H1 (cell line): ENCODE measurements at regions not wholly inside any gene's neighbourhood (a gene's known extent, or its start where the extent isn't known, plus 50 kb on each side); places are given as distances from the start of the nearest gene placed in this dataset.

Experiments used
- CTCF ChIA-PET: fragments of 300-600 bp; sonication (Branson Sonifier 250); formaldehyde crosslinking; loops from one replicate; lab custom pipeline; 2021; ENCODE audit not compliant: partially characterized antibody; lab: Charles Lee
- POLR2A ChIA-PET: fragments of 300-600 bp; sonication (Branson Sonifier 250); formaldehyde crosslinking; loops from one replicate; lab custom pipeline; 2021; ENCODE audit warnings: inconsistent platforms; ENCODE audit not compliant: partially characterized antibody; lab: Charles Lee
- DNase-seq, 2 experiments: peaks; one replicate each; pipeline versions ENCODE4 v3.0.0 to v3.0.0-alpha.2; 2010 to 2022; ENCODE audit warnings: low spot score in 2 of 2, low read depth in 1 of 2, mixed read lengths in 1 of 2
- FAIRE-seq: peaks from 2 replicates; lab custom pipeline; 2011; peaks lifted over from hg19 to GRCh38; lab: Jason Lieb, UNC
- H2AFZ ChIP-seq: 2 replicates; pipeline ENCODE4 v1.8.1; 2012; ENCODE audit warnings: low read length, inconsistent platforms
- H2AK5ac ChIP-seq: 2 replicates; pipeline ENCODE4 v1.6.1; 2013; ENCODE audit warnings: low read depth, low read length
- H2BK120ac ChIP-seq: replicated peaks from 2 replicates; pipeline ENCODE3; 2013; ENCODE audit warnings: low read depth, low read length, inconsistent platforms
- H2BK12ac ChIP-seq: 2 replicates; pipeline ENCODE4 v1.6.1; 2013; ENCODE audit warnings: low read depth, low read length
- H2BK15ac ChIP-seq: 2 replicates; pipeline ENCODE4 v1.6.1; 2013; ENCODE audit warnings: low read length
- H2BK20ac ChIP-seq: 2 replicates; pipeline ENCODE4 v1.6.1; 2013; ENCODE audit warnings: low read length
- H2BK5ac ChIP-seq: 2 replicates; pipeline ENCODE4 v1.6.1; 2013; ENCODE audit warnings: low read depth, low read length
- H3K14ac ChIP-seq: 2 replicates; pipeline ENCODE4 v1.6.1; 2013; ENCODE audit warnings: inconsistent platforms; ENCODE audit not compliant: insufficient read length
- H3K18ac ChIP-seq: 2 replicates; pipeline ENCODE4 v1.6.1; 2013; ENCODE audit warnings: low read length; ENCODE audit errors: extremely low read depth
- H3K23ac ChIP-seq: 2 replicates; pipeline ENCODE4 v1.6.1; 2013; ENCODE audit warnings: inconsistent platforms; ENCODE audit not compliant: insufficient read length
- H3K23me2 ChIP-seq: 2 replicates; pipeline ENCODE4 v1.6.1; 2013; ENCODE audit warnings: low read depth, low read length
- H3K27ac ChIP-seq: 2 replicates; pipeline ENCODE4 v1.6.1; 2011; ENCODE audit warnings: low read depth, low read length, inconsistent platforms
- H3K27me3 ChIP-seq, 4 experiments: replicated peaks in 1 of 4; 1 replicate in 1 of 4; 2 replicates in 3 of 4; pipeline versions ENCODE4 v1.6.1 to v1.8.1; 2011 to 2013; ENCODE audit warnings: low read length in 3 of 4, mild to moderate bottlenecking in 3 of 4, inconsistent platforms in 2 of 4, mixed read lengths in 2 of 4, moderate library complexity in 1 of 4; ENCODE audit not compliant: control insufficient read depth in 3 of 4, insufficient read depth in 3 of 4; ENCODE audit errors: extremely low read depth in 1 of 4
- H3K36me3 ChIP-seq, 4 experiments: 2 replicates each; pipeline versions ENCODE4 v1.6.1 to v1.8.1; 2011 to 2013; ENCODE audit warnings: mild to moderate bottlenecking in 4 of 4, low read length in 3 of 4, moderate library complexity in 2 of 4, control low read depth in 1 of 4, inconsistent platforms in 1 of 4; ENCODE audit not compliant: insufficient read depth in 4 of 4, control insufficient read depth in 2 of 4
- H3K4ac ChIP-seq: replicated peaks from 2 replicates; pipeline ENCODE3; 2013; ENCODE audit warnings: low read length, low read depth, mixed read lengths, inconsistent platforms; ENCODE audit not compliant: insufficient read length
- H3K4me1 ChIP-seq, 4 experiments: replicated peaks in 1 of 4; 1 replicate in 1 of 4; 2 replicates in 3 of 4; pipeline versions ENCODE4 v1.6.1 to v1.8.1; 2011 to 2013; ENCODE audit warnings: low read length in 3 of 4, inconsistent platforms in 2 of 4, mixed read lengths in 1 of 4; ENCODE audit not compliant: insufficient read depth in 4 of 4, control insufficient read depth in 3 of 4
- H3K4me2 ChIP-seq, 2 experiments: 2 replicates each; pipeline versions ENCODE4 v1.6.1 to v1.8.1; 2011 to 2013; ENCODE audit warnings: low read depth in 2 of 2, low read length in 2 of 2, control low read depth in 1 of 2, inconsistent platforms in 1 of 2, mild to moderate bottlenecking in 1 of 2; ENCODE audit not compliant: insufficient read depth in 1 of 2
- H3K4me3 ChIP-seq, 4 experiments: fragments of 200-600, 300-600 bp in 1 of 4; sonication (generic), shearing (Covaris generic), sonication (Bioruptor Twin) in 1 of 4; 2 replicates each; pipeline versions ENCODE4 v1.5.1 to v1.8.1; 2011 to 2016; ENCODE audit warnings: low read length in 4 of 4, low read depth in 3 of 4, control low read depth in 2 of 4, inconsistent platforms in 2 of 4, mild to moderate bottlenecking in 2 of 4, mixed read lengths in 1 of 4, moderate library complexity in 1 of 4; ENCODE audit not compliant: insufficient read depth in 2 of 4; ENCODE audit errors: extremely low read depth in 1 of 4
- H3K56ac ChIP-seq: replicated peaks from 2 replicates; pipeline ENCODE3; 2013; ENCODE audit warnings: low read depth, mild to moderate bottlenecking, mixed read lengths, low read length, inconsistent platforms; ENCODE audit not compliant: insufficient read length
- H3K79me1 ChIP-seq: 2 replicates; pipeline ENCODE4 v1.6.1; 2013; ENCODE audit warnings: low read depth, low read length, control low read depth
- H3K79me2 ChIP-seq, 2 experiments: 2 replicates each; pipeline versions ENCODE4 v1.6.1 to v1.8.1; 2012 to 2013; ENCODE audit warnings: low read length in 2 of 2, mild to moderate bottlenecking in 2 of 2, inconsistent platforms in 1 of 2; ENCODE audit not compliant: insufficient read depth in 2 of 2, control insufficient read depth in 1 of 2
- H3K9ac ChIP-seq, 4 experiments: replicated peaks in 1 of 4; 1 replicate in 1 of 4; 2 replicates in 3 of 4; pipeline versions ENCODE4 v1.6.1 to v1.8.1; 2011 to 2013; ENCODE audit warnings: low read depth in 3 of 4, low read length in 3 of 4, control low read depth in 2 of 4, mild to moderate bottlenecking in 2 of 4, moderate library complexity in 2 of 4, inconsistent platforms in 1 of 4; ENCODE audit errors: extremely low read depth in 1 of 4
- H3K9me3 ChIP-seq, 2 experiments: 2 replicates each; pipeline versions ENCODE4 v1.6.1 to v1.8.1; 2012 to 2013; ENCODE audit warnings: mild to moderate bottlenecking in 2 of 2, moderate library complexity in 2 of 2, control low read depth in 1 of 2, inconsistent platforms in 1 of 2, low read depth in 1 of 2, low read length in 1 of 2, mixed read lengths in 1 of 2; ENCODE audit not compliant: insufficient read depth in 2 of 2
- H4K20me1 ChIP-seq, 2 experiments: replicated peaks in 1 of 2; 2 replicates each; pipeline versions ENCODE3 to v1.8.1; 2011 to 2013; ENCODE audit warnings: inconsistent platforms in 2 of 2, low read length in 2 of 2, mild to moderate bottlenecking in 1 of 2; ENCODE audit not compliant: insufficient read depth in 2 of 2, control insufficient read depth in 1 of 2
- H4K5ac ChIP-seq: 2 replicates; pipeline ENCODE4 v1.6.1; 2013; ENCODE audit warnings: low read length, low read depth, mixed read lengths, inconsistent platforms; ENCODE audit not compliant: insufficient read length
- H4K8ac ChIP-seq: 2 replicates; pipeline ENCODE4 v1.8.0; 2013; ENCODE audit warnings: mild to moderate bottlenecking, moderate library complexity, low read length, inconsistent platforms; ENCODE audit not compliant: insufficient read depth; ENCODE audit errors: extremely low read depth
- H4K91ac ChIP-seq: replicated peaks from 2 replicates; pipeline ENCODE3; 2013; ENCODE audit warnings: low read length, mixed read lengths, inconsistent platforms; ENCODE audit not compliant: insufficient read length
- CBX8 ChIP-seq: fragments of 300-800, 300-1000 bp; sonication (generic); IDR thresholded peaks from 2 replicates; pipeline ENCODE4 v1.7.1; 2016; ENCODE audit warnings: low read depth, low read length, borderline replicate concordance
- EP300 ChIP-seq, 2 experiments: IDR thresholded peaks; 1 replicate in 1 of 2; 2 replicates in 1 of 2; pipeline ENCODE4 v1.6.1; 2011 to 2012; ENCODE audit warnings: low read depth in 2 of 2, low read length in 2 of 2, mild to moderate bottlenecking in 2 of 2, borderline replicate concordance in 1 of 2, inconsistent platforms in 1 of 2, moderate library complexity in 1 of 2
- EZH2 ChIP-seq: fragments of 200-600 bp; sonication (generic); IDR thresholded peaks from 2 replicates; pipeline ENCODE4 v1.7.1; 2012; ENCODE audit warnings: low read depth, mild to moderate bottlenecking, moderate library complexity, low read length, inconsistent platforms; ENCODE audit not compliant: severe bottlenecking
- FOSL1 ChIP-seq: IDR thresholded peaks from 2 replicates; pipeline ENCODE4 v1.6.1; 2011; ENCODE audit warnings: mild to moderate bottlenecking, low read depth, low read length, moderate library complexity; ENCODE audit not compliant: insufficient read depth
- HDAC6 ChIP-seq: IDR thresholded peaks from one replicate; pipeline ENCODE4 v1.7.1; 2012; ENCODE audit warnings: low read depth, mild to moderate bottlenecking, inconsistent platforms, low read length, moderate library complexity
- JUND ChIP-seq: IDR thresholded peaks from 2 replicates; pipeline ENCODE4 v1.6.1; 2011; ENCODE audit warnings: mild to moderate bottlenecking, improper control_type of control experiment, low read length
- PHF8 ChIP-seq: fragments of 200-600 bp; sonication (generic); conservative IDR thresholded peaks from 2 replicates; pipeline ENCODE4 v1.7.1; 2012; ENCODE audit warnings: low read depth, mild to moderate bottlenecking, inconsistent platforms, low read length, moderate library complexity
- RXRA ChIP-seq: IDR thresholded peaks from 2 replicates; pipeline ENCODE4 v1.6.1; 2011; ENCODE audit warnings: low read depth, mild to moderate bottlenecking, low read length, moderate library complexity; ENCODE audit not compliant: insufficient read depth
- SIRT6 ChIP-seq: IDR thresholded peaks from one replicate; pipeline ENCODE4 v1.7.1; 2012; ENCODE audit warnings: low read length, inconsistent platforms
- SP2 ChIP-seq: IDR thresholded peaks from 2 replicates; pipeline ENCODE4 v1.6.1; 2012; ENCODE audit warnings: mild to moderate bottlenecking, low read length, inconsistent platforms
- SRF ChIP-seq: IDR thresholded peaks from 2 replicates; pipeline ENCODE4 v1.6.1; 2011; ENCODE audit warnings: mild to moderate bottlenecking, low read depth, low read length, moderate library complexity
- TBP ChIP-seq: IDR thresholded peaks from 2 replicates; pipeline ENCODE4 v1.6.1; 2011; ENCODE audit warnings: low read depth, low read length, improper control_type of control experiment
- WGBS, 2 experiments: shearing (Covaris generic) in 1 of 2; methylation state at CpG; one replicate each; pipeline versions ENCODE4 v1.1.6 to v1.1.7; 2013 to 2015; ENCODE audit warnings: low lambda C conversion rate in 2 of 2, mixed read lengths in 2 of 2, inconsistent platforms in 1 of 2, low coverage in 1 of 2, missing lambda C conversion rate in 1 of 2; ENCODE audit not compliant: insufficient replicate concordance in 2 of 2, insufficient coverage in 1 of 2, insufficient read length in 1 of 2; ENCODE audit errors: extremely low coverage in 1 of 2, missing lambda C conversion rate in 1 of 2; 5-methylcytosine and 5-hydroxymethylcytosine counted together
- TF ChIP-seq, protein P1 (sequence below): IDR thresholded peaks from 2 replicates; pipeline ENCODE4 v1.6.1; 2012; ENCODE audit warnings: low read length, inconsistent platforms

- Histone ChIP-seq H3K27me3 (no peaks in the 10 kb centered on the region), H2AK5ac (no peak overlapping the region), H2AFZ (no peak overlapping the region), H2BK12ac (no peak overlapping the region), H3K79me2 (no peaks in the 10 kb centered on the region), H3K36me3 (no peaks in the 10 kb centered on the region), H3K18ac (no peak overlapping the region), H3K4me3 (no peak overlapping the region), H3K23ac (no peak overlapping the region), H4K8ac (no peak overlapping the region), H2BK5ac (no peak overlapping the region), H3K4ac (no peak overlapping the region), H3K56ac (no peak overlapping the region), H4K20me1 (no peaks in the 10 kb centered on the region), H3K4me1 (peaks cover 0 to 7% (median 2%) of the 10 kb centered on the region in 4 experiments; a peak in 2 of 7 replicates), H3K23me2 (no peaks in the 10 kb centered on the region), H3K9me3 (no peaks in the 10 kb centered on the region), H3K9ac (no peak overlapping the region), H3K14ac (no peak overlapping the region), H2BK120ac (no peak overlapping the region), H3K4me2 (no peak overlapping the region), H2BK15ac (no peak overlapping the region), H4K91ac (no peak overlapping the region), H2BK20ac (no peak overlapping the region), H3K79me1 (no peaks in the 10 kb centered on the region), H3K27ac (no peak overlapping the region), H4K5ac (no peak overlapping the region)
- DNase-seq (no peak), FAIRE-seq (no peak)
- ChIA-PET POLR2A (no interaction called here), CTCF (interaction anchor here (0.5 to 1.4 kb wide), 5 partner anchors 10 to 873 kb away, joined by 3 to 7 read pairs (median 3); no protein-coding TSS in a partner anchor)
- 90% methylated on average over 4 of the region's 4 CpGs; no CpG with 5 or more reads in 1 of the 2 experiments for WGBS, 2 experiments
- TF ChIP-seq EZH2 = no peak
- no peak for TF ChIP-seq JUND
- TF ChIP-seq SIRT6 = no peak
- TF ChIP-seq, protein P1, sequence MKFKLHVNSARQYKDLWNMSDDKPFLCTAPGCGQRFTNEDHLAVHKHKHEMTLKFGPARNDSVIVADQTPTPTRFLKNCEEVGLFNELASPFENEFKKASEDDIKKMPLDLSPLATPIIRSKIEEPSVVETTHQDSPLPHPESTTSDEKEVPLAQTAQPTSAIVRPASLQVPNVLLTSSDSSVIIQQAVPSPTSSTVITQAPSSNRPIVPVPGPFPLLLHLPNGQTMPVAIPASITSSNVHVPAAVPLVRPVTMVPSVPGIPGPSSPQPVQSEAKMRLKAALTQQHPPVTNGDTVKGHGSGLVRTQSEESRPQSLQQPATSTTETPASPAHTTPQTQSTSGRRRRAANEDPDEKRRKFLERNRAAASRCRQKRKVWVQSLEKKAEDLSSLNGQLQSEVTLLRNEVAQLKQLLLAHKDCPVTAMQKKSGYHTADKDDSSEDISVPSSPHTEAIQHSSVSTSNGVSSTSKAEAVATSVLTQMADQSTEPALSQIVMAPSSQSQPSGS = no peak
- no peak for TF ChIP-seq FOSL1
- no peak for TF ChIP-seq PHF8
- TF ChIP-seq CBX8 = no peak
- no peak for TF ChIP-seq RXRA
- no peak for TF ChIP-seq SP2
- no peak for TF ChIP-seq SRF
- TF ChIP-seq TBP = no peak
- no peak for TF ChIP-seq HDAC6
- no peak for TF ChIP-seq EP300 (IDR thresholded peaks at IDR 0.05; ENCODE audit: borderline replicate concordance in 1 of 2, low read depth in 2 of 2, low read length in 2 of 2)
Observed at GRCh38 chr16:9307446-9307845, 216.0 kb downstream of the HAPSTR1 start.
